ENCODE measurements at regions not wholly inside any gene's neighbourhood (a gene's known extent, or its start where the extent isn't known, plus 50 kb on each side); places are given as distances from the start of the nearest gene placed in this dataset.
"Not testable (repeated sequence)": the region's sequence is repeated elsewhere in the genome, so short reads cannot be mapped to it uniquely, and the experiment has no call there.

DNA sequence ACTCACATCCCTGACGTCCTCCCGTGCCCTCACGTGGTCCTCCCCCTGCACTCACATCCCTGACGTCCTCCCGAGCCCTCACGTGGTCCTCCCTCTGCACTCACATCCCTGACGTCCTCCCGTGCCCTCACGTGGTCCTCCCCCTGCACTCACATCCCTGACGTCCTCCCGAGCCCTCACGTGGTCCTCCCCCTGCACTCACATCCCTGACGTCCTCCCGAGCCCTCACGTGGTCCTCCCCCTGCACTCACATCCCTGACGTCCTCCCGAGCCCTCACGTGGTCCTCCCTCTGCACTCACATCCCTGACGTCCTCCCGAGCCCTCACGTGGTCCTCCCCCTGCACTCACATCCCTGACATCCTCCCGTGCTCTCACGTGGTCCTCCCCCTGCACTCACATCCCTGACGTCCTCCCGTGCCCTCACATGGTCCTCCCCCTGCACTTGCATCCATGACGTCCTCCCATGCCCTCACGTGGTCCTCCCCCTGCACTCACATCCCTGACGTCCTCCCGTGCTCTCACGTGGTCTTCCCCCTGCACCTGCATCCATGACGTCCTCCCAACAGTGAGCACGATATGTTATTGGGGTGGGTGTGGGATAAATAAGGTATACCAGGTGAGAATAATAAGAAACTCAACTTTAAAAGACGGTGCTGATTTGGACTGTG, 57.0 kb upstream of the SAMD11 start:
- intact Hi-C loops (cut with DNase I); DNase-seq: not testable (repeated sequence)

DNA sequence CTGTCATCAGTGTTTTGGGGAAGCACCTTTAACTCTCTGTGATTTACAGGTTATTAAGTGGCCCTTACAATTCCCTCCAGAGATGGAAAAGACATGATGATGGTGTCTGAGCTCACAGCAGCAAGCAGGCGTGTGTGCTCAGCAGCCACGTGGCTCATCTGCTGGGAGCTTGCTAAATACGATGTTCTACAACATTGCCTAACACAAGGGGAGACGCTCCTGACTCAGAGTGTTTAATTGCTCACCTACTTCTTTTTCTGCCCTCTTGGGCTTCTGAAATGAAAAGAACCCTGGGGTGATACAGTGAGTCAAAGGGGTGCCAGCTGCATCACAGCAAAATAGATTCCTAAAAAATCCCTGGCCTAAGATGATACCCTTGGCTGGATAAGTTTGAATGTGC, 56.2 kb upstream of the SAMD11 start:
- DNase-seq = peak in 10 of 42 donors; percentile 15 to 63 (median 32)
- intact Hi-C loops (cut with DNase I) = not testable (repeated sequence)

DNA sequence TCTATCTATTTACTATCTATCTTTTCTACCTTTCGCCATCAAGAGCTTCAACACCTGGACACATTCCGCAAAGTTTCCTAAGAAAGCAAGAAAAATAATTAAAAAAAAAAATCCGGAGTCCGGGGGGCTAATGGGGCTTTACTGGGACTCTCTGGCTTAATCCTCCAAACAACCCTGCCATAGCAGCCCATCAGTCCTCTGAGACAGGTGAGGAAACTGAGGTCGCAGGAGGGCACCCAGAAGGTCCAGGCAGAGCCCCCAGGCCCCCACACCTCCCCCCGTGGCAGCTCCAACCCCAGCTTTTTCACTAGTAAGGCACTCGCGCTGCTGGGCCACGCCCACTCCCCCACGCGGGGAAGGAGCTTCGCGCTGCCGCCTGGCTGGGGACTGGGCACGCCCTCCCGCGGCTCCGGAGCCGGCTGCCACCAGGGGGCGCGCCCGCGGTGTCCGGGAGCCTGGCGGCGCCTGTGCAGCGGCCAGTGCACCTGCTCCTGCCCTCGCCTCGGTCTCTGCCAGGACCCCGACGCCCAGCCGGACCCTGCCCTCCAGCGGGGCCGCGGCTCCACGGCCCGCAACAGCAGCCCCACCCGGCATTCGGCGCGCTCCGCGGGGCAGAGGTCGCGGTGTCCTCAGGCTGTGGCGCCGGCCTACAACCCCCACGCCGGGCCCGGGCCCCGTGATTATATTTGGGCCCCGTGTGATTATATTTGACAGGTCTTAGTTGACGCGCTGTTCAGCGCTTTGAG, 54.1 kb upstream of the SAMD11 start:
- intact Hi-C loops (cut with DNase I) = no loop called here
- DNase-seq = peak; percentile 39 to 90 (median 76)

Measured in head of caudate nucleus (tissue), 42 donors.